Gastrocnemius medialis (tissue), 4 donors: ENCODE measurements at regions not wholly inside any gene's neighbourhood (a gene's known extent, or its start where the extent isn't known, plus 50 kb on each side); places are given as distances from the start of the nearest gene placed in this dataset.

Source experiments
- CTCF ChIP-seq, 5 experiments: fragments of 450-650 bp in 3 of 5; fragments of 200-600 bp in 2 of 5; sonication (generic) in 2 of 5; IDR thresholded peaks in 4 of 5; conservative IDR thresholded peaks in 1 of 5; 1 replicate in 4 of 5; 2 replicates in 1 of 5; pipeline ENCODE4 v1.5.1; 2016 to 2019; ENCODE audit warnings: antibody characterized with exemption in 5 of 5, mild to moderate bottlenecking in 3 of 5, moderate library complexity in 3 of 5
- POLR2A ChIP-seq, 2 donors: fragments of 450-650 bp; IDR thresholded peaks; one replicate each; pipeline ENCODE4 v1.6.1; 2017; ENCODE audit warnings: antibody characterized with exemption in 2 of 2, mild to moderate bottlenecking in 2 of 2, moderate library complexity in 2 of 2

GRCh38 chr11:95360377-95361075, 129.5 kb upstream of the SESN3 start:
- TF ChIP-seq POLR2A (IDR thresholded peaks at IDR 0.05) (no peak), CTCF (IDR thresholded peaks at IDR 0.05 in 4 of 5, conservative IDR thresholded peaks at IDR 0.05 in 1 of 5) (no peak)
